ENCODE measurements at regions not wholly inside any gene's neighbourhood (a gene's known extent, or its start where the extent isn't known, plus 50 kb on each side); places are given as distances from the start of the nearest gene placed in this dataset.

DNA sequence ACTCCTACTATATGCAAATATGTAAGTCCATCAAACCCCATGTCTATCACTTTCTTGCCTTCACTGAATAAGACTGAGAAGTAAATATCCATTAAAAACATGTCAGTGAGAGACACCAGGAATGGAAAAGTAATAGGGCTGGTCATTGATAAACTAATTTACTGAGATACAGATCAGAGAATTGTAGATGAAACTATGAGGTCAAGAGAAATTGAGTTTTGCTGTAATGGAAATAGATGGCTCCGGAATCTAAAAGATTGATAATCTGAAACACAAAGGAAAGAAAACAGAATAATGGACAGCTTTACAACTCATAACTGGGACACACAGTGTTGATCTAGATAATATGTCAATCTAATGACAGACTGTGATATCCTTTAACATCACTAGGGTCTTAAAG lies 1018.3 kb upstream of the RAG2 start:
- DNase-seq = no peak
- intact Hi-C loops (cut with DNase I) = no loop called here

DNA sequence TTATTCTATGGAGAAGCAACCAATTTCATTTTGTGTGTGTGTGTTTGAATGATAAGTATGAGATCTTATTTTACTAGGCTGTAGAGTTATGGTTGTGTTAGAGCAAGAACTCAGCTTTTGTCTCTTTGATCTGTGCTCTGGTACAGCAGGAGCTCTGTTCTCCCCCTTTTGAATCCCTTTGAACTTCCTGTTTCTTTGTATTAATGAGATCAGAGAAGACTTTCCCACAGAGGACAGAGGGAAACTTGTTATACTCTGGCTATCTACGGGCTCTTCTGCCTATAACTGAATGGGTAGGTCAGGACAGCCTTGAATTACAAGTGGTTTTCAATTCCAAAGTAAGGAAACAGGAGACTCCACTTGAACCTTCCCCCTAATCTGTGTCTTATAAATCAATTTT lies 1015.0 kb upstream of the RAG2 start:
- intact Hi-C loops (cut with DNase I) = no loop called here
- DNase-seq = no peak

DNA sequence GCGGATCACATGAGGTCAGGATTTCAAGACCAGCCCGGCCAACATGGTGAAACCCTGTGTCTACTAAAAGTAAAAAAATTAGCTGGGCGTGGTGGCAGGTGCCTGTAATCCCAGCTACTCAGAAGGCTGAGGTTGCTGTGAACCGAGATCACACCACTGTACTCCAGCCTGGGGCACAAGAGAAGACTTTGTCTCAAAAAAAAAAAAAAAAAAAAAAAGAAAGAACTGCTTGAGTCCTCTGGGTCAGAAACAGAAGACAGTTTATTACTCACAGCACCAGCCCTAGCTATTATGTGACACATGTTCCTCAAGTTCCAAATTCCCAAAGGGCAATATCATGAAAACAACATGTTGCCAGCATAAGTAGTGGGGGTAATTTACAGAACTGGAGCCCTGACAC lies 1014.1 kb upstream of the RAG2 start:
- DNase-seq = no peak

GRCh38 chr11:37605229-37605628 lies 1007.2 kb upstream of the RAG2 start:
- intact Hi-C loops (cut with DNase I) = no loop called here
- DNase-seq = no peak

More for the DNA sequence above, 1014.1 kb upstream of the RAG2 start:
- intact Hi-C loops (cut with DNase I) = no loop called here

- DNase-seq = no peak
- intact Hi-C loops (cut with DNase I) = no loop called here
These were observed 1000.3 kb upstream of the RAG2 start for GRCh38 chr11:37598381-37598780.

- intact Hi-C loops (cut with DNase I) = no loop called here
- DNase-seq = no peak
These were observed 999.7 kb upstream of the RAG2 start for GRCh38 chr11:37597776-37598175.

GRCh38 chr11:37595845-37596244 lies 997.8 kb upstream of the RAG2 start:
- intact Hi-C loops (cut with DNase I) = no loop called here
- no peak for DNase-seq

DNA sequence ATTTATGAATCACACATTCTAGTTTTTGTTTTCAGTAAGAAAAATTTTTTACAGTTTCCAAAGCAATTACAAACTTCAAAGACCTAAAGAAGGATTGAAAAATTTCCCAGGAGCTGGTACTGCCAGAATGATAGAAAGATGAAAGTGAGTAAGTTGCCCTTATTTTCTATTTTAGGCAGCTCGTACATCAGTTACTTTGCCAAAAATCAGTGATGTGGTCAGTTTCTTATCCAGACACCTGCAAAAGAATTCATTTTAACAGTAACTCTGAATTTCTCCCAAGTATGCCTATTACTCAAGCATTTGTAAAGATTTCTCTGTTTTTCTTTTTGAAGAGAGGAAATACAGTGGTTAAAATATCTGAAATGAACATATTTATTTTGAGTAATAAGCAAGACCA lies 976.3 kb upstream of the RAG2 start:
- DNase-seq = no peak
- intact Hi-C loops (cut with DNase I) = no loop called here

DNA sequence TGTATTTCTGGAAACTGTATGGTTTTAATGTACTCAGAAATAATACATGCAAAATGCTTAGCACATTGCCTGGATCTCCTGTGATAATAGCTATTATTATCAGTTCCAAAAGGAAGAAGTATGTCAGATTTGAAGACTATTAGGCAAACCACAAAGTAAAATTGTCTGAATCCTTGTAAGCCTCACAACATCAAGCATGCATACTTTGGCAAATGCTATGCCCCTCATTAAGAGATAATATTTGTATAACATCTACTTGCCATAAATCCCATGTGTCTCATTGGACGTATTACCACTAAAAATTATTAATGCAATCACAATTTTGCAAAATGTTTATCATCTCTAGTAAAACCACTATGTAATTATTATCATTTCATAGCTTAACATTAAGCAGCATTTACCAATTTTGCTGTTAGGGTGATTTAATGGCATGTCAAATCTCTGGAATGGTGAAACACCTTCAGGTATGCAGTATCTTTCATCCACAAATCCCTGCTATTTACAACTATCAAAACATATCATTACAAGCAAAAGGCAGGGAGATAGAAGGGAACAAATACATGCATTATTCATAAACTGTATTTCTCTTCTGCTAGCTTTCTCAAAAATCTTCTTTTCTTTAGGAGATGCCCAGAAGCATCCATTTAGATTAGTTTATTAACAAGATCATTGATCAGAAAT lies 974.6 kb upstream of the RAG2 start:
- DNase-seq = no peak
- intact Hi-C loops (cut with DNase I) = no loop called here

DNA sequence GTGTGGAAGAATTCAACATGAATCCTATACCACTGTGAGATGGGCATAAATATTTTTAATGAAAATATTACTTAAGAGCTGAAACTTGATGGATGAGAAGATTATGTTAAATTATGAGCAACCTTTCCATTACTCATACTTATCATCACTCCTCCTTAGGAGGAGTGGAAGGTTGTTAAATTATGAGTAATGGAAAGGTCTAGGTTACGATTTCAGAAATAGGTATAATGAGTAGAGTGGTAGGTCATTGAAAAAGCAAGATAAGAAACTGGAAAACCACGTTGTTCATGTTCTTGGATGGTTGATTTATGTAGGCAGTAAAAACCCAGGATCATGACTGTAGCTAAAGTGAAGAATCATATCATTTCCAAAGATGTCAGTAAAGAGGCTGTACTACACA lies 973.2 kb upstream of the RAG2 start:
- intact Hi-C loops (cut with DNase I) = no loop called here

GRCh38 chr11:37560991-37561390 lies 963.0 kb upstream of the RAG2 start:
- DNase-seq = no peak
- intact Hi-C loops (cut with DNase I) = no loop called here

More for the DNA sequence above, 973.2 kb upstream of the RAG2 start:
- no peak for DNase-seq

DNA sequence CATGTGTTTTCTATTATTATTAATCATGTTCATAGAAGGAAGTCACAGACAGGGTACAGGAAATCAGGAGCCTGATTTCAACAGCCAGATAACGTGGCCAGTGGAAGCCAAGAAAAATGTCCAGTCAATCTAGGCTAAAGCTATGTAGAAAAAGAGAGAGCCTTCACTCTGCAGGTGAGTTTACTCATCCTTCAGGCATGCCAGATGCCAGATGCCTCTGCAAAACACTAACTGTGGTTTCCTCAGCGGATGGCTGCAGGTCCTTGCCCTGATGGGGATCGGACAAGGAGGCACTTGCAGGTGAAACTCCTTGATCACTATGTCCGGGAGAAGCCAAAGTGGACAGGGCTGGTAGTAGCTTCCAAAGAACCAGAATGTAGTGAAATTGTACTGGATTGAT lies 962.3 kb upstream of the RAG2 start:
- peak in 1 of 10 donors; percentile 49 for DNase-seq
- intact Hi-C loops (cut with DNase I) = no loop called here

GRCh38 chr11:37558619-37559210 lies 960.7 kb upstream of the RAG2 start:
- intact Hi-C loops (cut with DNase I) = no loop called here
- DNase-seq = no peak

DNA sequence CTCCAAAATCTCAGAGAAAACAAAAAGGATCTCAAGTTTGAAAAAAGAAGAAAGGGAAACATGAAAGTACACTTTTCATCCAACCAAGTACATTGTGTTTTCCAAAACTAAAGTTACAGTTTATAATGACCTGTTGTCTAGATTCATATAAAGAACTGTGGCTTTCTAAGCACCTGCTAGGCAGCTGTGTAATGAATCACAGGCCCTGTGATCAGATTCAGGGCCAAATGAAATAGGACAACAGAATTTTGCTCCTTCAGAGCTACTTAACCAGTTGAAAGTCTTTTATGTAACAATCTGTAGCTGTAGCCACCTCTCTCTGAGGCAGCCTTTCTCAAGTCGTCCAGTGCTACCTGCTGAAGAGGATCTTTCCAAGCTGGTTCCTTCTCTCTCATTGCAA lies 960.0 kb upstream of the RAG2 start:
- no peak for DNase-seq
- intact Hi-C loops (cut with DNase I) = no loop called here

GRCh38 chr11:37552284-37552683 lies 954.2 kb upstream of the RAG2 start:
- intact Hi-C loops (cut with DNase I) = no loop called here
- no peak for DNase-seq

GRCh38 chr11:37544491-37544890 lies 946.5 kb upstream of the RAG2 start:
- no peak for DNase-seq
- intact Hi-C loops (cut with DNase I) = no loop called here

DNA sequence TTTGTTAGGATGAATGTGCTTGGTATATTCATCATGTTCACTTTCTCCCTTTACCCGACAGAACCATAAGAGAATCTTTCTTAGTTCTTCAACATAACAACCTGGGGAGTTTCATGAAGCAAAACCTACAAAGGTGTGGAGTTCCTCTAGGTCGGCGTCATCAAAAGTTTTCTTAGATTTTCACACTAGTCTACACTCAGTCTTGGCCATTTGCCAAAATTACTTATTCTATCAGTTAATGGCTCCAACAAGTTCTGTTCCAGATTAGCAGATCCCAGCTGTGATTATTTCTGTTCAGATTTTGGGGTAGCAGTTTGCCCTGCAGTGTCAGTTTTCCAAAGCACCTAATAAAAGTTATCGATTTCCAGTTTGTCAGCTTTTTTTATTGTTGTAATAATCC lies 935.8 kb upstream of the RAG2 start:
- intact Hi-C loops (cut with DNase I) = no loop called here
- DNase-seq = no peak

- no peak for DNase-seq
- intact Hi-C loops (cut with DNase I) = no loop called here
These were observed 935.1 kb upstream of the RAG2 start for GRCh38 chr11:37533087-37533486.

DNA sequence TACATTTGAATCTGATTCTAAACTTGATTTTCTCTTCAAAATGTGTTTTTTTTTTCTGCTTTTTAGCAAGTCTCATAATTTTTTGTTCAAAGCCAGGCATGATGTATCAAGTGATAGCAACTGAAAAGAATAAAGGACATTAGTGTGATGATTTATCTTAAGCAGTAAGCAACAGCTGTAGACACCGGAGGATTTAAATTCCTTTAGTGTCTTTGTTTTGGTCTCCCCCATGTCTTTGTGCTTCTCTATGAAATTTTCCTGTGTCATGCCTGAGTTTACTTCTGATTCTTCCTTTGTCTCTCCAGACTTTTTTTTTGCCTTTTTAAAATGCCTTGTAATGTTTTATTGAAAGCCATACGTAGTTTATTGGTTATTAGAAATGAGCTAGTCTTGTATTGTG lies 934.2 kb upstream of the RAG2 start:
- intact Hi-C loops (cut with DNase I) = no loop called here

GRCh38 chr11:37527545-37527944 lies 929.5 kb upstream of the RAG2 start:
- DNase-seq = no peak
- intact Hi-C loops (cut with DNase I) = no loop called here

More for the DNA sequence above, 934.2 kb upstream of the RAG2 start:
- no peak for DNase-seq

- intact Hi-C loops (cut with DNase I) = no loop called here
- no peak for DNase-seq
These were observed 927.3 kb upstream of the RAG2 start for GRCh38 chr11:37525336-37525735.

GRCh38 chr11:37519781-37520180 lies 921.7 kb upstream of the RAG2 start:
- no peak for DNase-seq
- intact Hi-C loops (cut with DNase I) = no loop called here

Measured in posterior cingulate gyrus (tissue), 11 donors.